Astrocyte of the cerebellum (primary cell): ENCODE measurements at regions not wholly inside any gene's neighbourhood (a gene's known extent, or its start where the extent isn't known, plus 50 kb on each side); places are given as distances from the start of the nearest gene placed in this dataset.
A peak's percentile ranks its signal among the peaks of the same experiment; 100 is the strongest.

Experiments used
- DNase-seq: peaks from one replicate; pipeline ENCODE4 v3.0.0-alpha.2; 2011; ENCODE audit warnings: low read depth
- H3K4me3 ChIP-seq: 2 replicates; pipeline ENCODE4 v1.5.1; 2011; ENCODE audit warnings: mild to moderate bottlenecking, low read depth, low read length, moderate library complexity
- CTCF ChIP-seq: IDR thresholded peaks from 2 replicates; pipeline ENCODE4 v1.5.1; 2012; ENCODE audit warnings: low read length, low read depth, moderate library complexity, mild to moderate bottlenecking; ENCODE audit errors: missing control alignments
- in situ Hi-C: cut with HindIII; loops from 2 replicates; pipeline ENCODE4 v1.10.0; 2017; ENCODE audit warnings: low sequenced_read_pairs

GRCh38 chr4:105042451-105042850 lies 104.2 kb upstream of the TET2 start:
- in situ Hi-C loops, result no loop called here
- H3K4me3 ChIP-seq, result no peak overlapping the region
- no peak for DNase-seq
- TF ChIP-seq CTCF, result no peak

GRCh38 chr4:105050896-105051295 lies 95.8 kb upstream of the TET2 start:
- peak; percentile 5 for DNase-seq
- no peak overlapping the region for H3K4me3 ChIP-seq
- TF ChIP-seq CTCF, result no peak
- in situ Hi-C loops, result no loop called here

GRCh38 chr4:105057370-105058105 lies 89.1 kb upstream of the TET2 start:
- in situ Hi-C loops, result no loop called here
- no peak overlapping the region for H3K4me3 ChIP-seq
- no peak for DNase-seq
- no peak for TF ChIP-seq CTCF

- peak; percentile 13 for DNase-seq
- TF ChIP-seq CTCF, result no peak
- no peak overlapping the region for H3K4me3 ChIP-seq
- in situ Hi-C loops, result no loop called here
Measured at GRCh38 chr4:105058177-105058812, 88.4 kb upstream of the TET2 start.

- H3K4me3 ChIP-seq, result no peak overlapping the region
- in situ Hi-C loops, result no loop called here
- no peak for DNase-seq
- no peak for TF ChIP-seq CTCF
Measured at GRCh38 chr4:105059337-105059736, 87.3 kb upstream of the TET2 start.

- DNase-seq, result peak; percentile 67
- no peak overlapping the region for H3K4me3 ChIP-seq
- in situ Hi-C loops, result no loop called here
- no peak for TF ChIP-seq CTCF
Measured at GRCh38 chr4:105060628-105061027, 86.0 kb upstream of the TET2 start.
